ENCODE measurements at regions not wholly inside any gene's neighbourhood (a gene's known extent, or its start where the extent isn't known, plus 50 kb on each side); places are given as distances from the start of the nearest gene placed in this dataset.
"Not testable (repeated sequence)": the region's sequence is repeated elsewhere in the genome, so short reads cannot be mapped to it uniquely, and the experiment has no call there.

- DNase-seq (ENCODE audit: low spot score): no peak
These were observed 115.0 kb upstream of the USP25 start for GRCh38 chr21:15614766-15615165.

GRCh38 chr21:15616864-15617574 is 112.8 kb upstream of the USP25 start:
- DNase-seq (ENCODE audit: low spot score): no peak

- no peak for DNase-seq (ENCODE audit: low spot score)
These were observed 111.8 kb upstream of the USP25 start for GRCh38 chr21:15617964-15618363.

GRCh38 chr21:15620892-15621291 is 108.9 kb upstream of the USP25 start:
- DNase-seq (ENCODE audit: low spot score): no peak

GRCh38 chr21:15624646-15625045 is 105.1 kb upstream of the USP25 start:
- no peak for DNase-seq (ENCODE audit: low spot score)

GRCh38 chr21:15625363-15625762 is 104.4 kb upstream of the USP25 start:
- no peak for DNase-seq (ENCODE audit: low spot score)

GRCh38 chr21:15626031-15626430 is 103.8 kb upstream of the USP25 start:
- no peak for DNase-seq (ENCODE audit: low spot score)

GRCh38 chr21:15627011-15627410 is 102.8 kb upstream of the USP25 start:
- no peak for DNase-seq (ENCODE audit: low spot score)

GRCh38 chr21:15627823-15628222 is 102.0 kb upstream of the USP25 start:
- DNase-seq (ENCODE audit: low spot score): no peak

- DNase-seq (ENCODE audit: low spot score): no peak
These were observed 98.4 kb upstream of the USP25 start for GRCh38 chr21:15631342-15631741.

GRCh38 chr21:15634541-15634940 is 95.2 kb upstream of the USP25 start:
- DNase-seq (ENCODE audit: low spot score): not testable (repeated sequence)

GRCh38 chr21:15638856-15639549 is 90.8 kb upstream of the USP25 start:
- no peak for DNase-seq (ENCODE audit: low spot score)

- not testable (repeated sequence) for DNase-seq (ENCODE audit: low spot score)
These were observed 89.7 kb upstream of the USP25 start for GRCh38 chr21:15640113-15640512.

GRCh38 chr21:15644489-15644888 is 85.3 kb upstream of the USP25 start:
- no peak for DNase-seq (ENCODE audit: low spot score)

- no peak for DNase-seq (ENCODE audit: low spot score)
These were observed 84.0 kb upstream of the USP25 start for GRCh38 chr21:15645830-15646229.

- DNase-seq (ENCODE audit: low spot score): no peak
These were observed 79.0 kb upstream of the USP25 start for GRCh38 chr21:15650735-15651134.

GRCh38 chr21:15651172-15651571 is 78.6 kb upstream of the USP25 start:
- DNase-seq (ENCODE audit: low spot score): no peak

GRCh38 chr21:15653710-15654109 is 76.1 kb upstream of the USP25 start:
- DNase-seq (ENCODE audit: low spot score): no peak

GRCh38 chr21:15654171-15654570 is 75.6 kb upstream of the USP25 start:
- DNase-seq (ENCODE audit: low spot score): no peak

- DNase-seq (ENCODE audit: low spot score): peak; percentile 12
These were observed 69.9 kb upstream of the USP25 start for GRCh38 chr21:15659753-15660422.

- no peak for DNase-seq (ENCODE audit: low spot score)
These were observed 69.4 kb upstream of the USP25 start for GRCh38 chr21:15660423-15660804.

- no peak for DNase-seq (ENCODE audit: low spot score)
These were observed 62.8 kb upstream of the USP25 start for GRCh38 chr21:15667010-15667409.

GRCh38 chr21:15667819-15668218 is 62.0 kb upstream of the USP25 start:
- no peak for DNase-seq (ENCODE audit: low spot score)
